ENCODE measurements at regions not wholly inside any gene's neighbourhood (a gene's known extent, or its start where the extent isn't known, plus 50 kb on each side); places are given as distances from the start of the nearest gene placed in this dataset.

DNA sequence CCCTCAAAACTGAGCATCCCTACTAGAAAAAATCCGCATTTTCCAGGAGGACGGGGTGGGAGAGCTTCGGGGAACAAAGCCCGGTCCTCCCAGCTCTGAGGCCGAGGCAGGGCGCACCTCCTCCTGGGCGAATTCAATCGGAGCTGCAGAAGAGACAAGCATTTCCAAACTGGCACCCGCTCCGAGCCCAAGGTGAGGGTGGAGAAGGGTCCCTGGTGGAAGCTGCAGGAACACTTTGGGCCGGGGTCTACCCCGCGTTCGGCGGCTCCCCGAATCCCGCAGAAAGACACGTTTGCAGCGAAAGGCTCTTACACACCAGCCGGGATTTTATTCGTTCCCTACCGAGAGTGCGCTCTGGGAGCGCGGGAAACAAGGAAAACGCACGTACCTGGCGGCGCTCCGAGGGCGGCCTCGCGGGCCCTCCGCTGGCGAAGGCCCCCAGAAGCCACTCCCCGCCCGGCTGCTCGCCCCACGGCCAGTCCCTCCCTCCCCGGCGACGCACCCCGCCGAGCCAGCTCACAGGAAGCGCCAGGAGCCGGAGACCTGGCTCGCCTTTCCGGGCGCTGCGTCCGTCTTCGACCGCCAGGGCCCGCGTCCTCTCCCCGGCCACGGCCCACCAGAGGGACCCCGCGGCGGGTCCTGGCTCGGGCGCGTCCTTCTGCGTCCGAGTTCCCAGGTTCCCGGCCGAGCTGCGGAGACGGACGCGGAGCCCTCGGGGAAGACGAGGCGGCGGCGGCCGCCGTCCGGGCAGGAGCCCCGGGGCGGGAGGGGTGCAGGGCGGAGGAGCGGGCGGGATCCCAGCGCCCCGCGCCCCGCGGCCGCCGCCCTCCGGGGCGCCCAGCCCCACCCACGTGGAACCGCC lies 49.8 kb upstream of the BAHCC1 start:
- peak; percentile 24 for DNase-seq
